ENCODE measurements at regions not wholly inside any gene's neighbourhood (a gene's known extent, or its start where the extent isn't known, plus 50 kb on each side); places are given as distances from the start of the nearest gene placed in this dataset.

DNA sequence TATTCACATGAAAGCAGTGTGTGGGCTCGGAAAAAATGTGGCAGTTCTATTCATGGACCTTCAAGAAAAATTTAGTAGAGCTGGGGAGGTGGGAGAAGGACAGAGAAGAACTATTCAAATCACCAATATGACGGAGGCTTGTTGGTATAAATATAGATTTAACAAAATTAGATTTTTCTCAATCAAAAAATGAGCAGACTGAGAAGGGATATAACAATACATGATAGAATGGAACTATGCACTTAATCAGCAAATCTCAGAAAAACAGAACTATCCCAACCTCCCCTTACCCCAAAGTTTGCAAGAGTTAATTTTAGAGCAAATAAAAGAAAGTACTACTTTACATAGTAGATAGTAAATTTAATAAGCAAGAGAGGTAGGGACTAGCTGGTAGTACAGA is 194.6 kb upstream of the BCL6 start:
- no peak for DNase-seq

- no peak for DNase-seq
These were observed 196.0 kb upstream of the BCL6 start for GRCh38 chr3:187941135-187941847.

DNA sequence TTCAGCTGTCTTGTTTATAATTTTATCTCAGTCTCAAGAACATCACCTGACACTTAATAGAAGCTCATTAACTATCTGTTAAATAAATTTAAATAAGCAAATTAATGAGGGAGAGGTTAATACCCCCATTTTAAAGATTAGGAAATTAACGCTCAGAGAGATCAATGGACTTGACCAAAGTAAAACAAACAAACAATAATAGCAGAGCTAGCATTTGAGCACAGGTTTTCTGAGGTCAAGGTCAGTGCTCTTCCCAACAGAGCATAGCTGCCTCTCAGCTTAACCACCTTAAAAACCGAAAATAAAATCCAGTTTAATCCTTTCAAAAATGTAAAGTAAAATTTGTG is 196.6 kb upstream of the BCL6 start:
- DNase-seq = no peak

DNA sequence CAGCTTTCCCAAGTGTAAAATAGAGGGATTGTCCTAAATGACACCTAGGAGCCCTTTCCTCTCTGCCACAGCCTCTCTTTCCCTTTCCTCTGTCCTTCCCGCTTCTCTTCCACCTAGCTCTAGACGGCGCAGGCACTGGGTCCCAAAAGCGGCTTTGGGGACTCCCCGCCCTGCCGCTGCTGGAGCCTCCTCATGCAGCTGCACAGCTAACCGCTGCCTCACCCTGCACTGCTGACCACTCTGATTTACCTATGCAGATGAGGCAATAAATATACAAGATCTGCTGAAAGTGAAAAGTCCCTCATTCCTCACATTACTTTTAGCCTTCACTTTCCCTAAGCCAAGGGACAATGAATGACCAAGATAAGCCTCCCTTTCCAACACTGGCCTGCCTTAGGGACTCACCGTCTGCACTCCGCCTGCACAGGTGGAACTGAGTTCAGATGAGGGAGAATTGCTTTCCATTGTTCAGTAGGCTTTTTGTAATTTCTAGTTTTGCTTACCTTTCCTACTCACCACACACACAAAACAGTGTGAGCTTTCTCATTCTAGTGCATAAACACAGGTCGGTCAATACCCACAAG is 197.5 kb upstream of the BCL6 start:
- DNase-seq = no peak

- DNase-seq = no peak
These were observed 198.6 kb upstream of the BCL6 start for GRCh38 chr3:187943677-187944389.

DNA sequence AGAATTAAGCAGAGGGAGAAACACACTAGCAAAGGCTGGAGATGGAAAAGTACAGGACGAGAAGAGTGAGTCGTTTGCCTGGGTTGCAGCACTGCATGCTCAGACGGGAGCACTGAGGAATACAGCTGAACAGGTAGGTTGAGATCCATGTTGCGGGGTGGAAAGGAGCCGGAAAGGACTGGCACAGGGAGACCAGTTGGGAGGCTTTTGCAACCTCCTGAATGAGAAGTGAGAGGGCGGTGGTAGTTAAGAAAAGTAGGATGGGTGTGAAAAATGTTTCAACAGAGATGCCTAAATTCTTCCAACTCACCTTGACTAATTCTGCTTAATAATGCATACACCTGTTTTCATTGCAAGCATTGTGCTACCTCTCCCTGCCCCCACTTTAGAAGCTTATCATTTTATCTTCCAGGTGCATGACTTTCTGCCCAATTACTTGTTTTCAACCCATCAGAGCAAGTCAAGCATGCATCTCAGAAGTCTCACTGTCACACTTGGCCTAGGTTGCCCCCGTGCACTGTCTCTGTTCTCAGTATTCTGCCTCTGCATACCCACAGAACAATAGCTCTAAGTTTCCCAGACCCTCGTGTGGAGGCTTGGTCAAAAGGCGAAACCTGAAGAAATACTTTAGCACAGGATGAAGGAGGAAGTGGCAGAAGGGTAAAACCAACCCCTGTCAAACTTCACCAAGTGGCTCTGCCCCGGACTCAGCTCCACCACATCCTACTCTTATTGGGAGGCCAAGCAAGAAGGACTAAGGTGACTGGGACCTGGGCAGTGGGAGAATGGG is 199.3 kb upstream of the BCL6 start:
- no peak for DNase-seq

DNA sequence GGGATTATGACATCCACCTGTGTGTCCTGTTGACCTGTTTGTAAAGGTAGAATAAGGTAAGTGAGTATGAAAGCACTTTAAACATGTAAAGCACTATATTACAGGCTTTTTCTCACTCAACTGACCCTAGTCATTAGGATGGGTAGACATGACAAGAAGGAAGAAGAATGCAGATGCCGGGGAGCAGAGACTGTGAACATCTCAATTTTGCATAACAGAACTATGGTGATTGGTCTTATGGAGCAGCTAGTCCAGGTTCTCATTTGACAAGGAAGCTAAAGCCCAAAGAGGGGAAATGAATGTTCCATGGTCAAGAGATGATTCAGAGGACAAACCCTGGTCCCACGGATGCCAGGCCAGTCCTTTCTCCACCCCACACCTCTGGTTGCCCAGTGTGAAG is 200.1 kb upstream of the BCL6 start:
- DNase-seq = no peak

DNA sequence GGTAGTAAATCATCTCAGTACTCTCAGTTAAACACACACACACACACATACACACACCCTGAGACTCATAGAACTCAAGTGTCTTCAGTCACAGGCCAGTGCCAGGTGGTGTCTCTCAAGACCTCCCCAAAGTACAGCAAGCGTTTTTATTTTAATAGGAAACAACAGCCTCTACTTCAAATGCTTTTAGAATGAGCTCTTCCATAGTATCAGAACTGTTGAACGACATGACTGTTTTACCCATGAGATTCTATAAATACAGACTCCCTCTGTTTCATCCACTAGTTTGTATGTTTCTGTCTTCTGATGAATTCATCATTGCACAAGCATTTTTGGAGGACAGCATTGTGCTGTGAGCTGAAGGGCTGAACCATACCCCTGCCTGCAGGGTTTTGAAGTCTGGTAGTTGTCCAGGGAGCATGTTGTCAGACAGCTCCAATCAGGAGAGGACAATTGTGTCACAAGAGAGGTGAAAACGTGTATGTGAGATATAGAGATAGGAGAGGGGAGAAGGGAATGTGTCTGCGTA is 201.0 kb upstream of the BCL6 start:
- DNase-seq = no peak

- no peak for DNase-seq
These were observed 201.7 kb upstream of the BCL6 start for GRCh38 chr3:187946981-187947380.

DNA sequence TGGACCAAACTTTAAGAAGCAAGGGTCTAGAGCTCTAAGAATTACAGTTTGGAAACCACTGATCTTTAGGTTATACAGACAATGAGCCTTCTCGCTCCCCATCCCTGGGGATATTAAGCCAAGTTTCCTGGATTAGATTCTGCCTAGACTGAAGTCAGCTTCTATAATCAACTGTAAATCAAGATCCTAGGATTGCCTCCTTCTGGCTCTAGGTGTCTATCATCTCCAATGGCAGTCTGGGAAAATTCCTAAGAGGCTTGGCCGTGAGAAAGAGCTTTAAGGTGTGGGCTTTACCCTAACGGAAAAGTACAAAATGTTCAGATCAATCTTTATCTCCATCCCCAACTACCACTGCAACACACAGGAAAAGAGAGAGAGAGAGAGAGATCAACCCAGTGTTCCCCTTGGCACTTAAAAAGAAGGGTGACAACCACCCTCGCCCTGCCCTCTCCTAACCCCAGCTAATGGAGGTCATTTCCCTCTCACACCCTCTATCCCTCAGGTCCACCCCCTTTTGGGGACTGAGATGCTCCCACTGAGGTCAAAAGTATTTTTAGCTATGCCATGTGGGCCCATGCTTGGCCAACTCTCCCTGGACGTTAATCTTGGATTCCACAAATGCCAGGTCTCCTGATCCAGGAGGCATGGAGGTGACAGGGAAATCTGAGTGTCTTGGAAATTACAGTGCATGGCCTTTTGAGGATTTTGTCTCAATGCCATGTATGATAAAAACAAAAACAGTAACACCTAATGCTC is 202.8 kb upstream of the BCL6 start:
- no peak for DNase-seq

GRCh38 chr3:187949093-187949820 is 204.0 kb upstream of the BCL6 start:
- DNase-seq = no peak

- no peak for DNase-seq
These were observed 203.3 kb upstream of the LPP start for GRCh38 chr3:187950671-187951070.

- peak; percentile 62 for DNase-seq
These were observed 202.3 kb upstream of the LPP start for GRCh38 chr3:187951452-187952190.

DNA sequence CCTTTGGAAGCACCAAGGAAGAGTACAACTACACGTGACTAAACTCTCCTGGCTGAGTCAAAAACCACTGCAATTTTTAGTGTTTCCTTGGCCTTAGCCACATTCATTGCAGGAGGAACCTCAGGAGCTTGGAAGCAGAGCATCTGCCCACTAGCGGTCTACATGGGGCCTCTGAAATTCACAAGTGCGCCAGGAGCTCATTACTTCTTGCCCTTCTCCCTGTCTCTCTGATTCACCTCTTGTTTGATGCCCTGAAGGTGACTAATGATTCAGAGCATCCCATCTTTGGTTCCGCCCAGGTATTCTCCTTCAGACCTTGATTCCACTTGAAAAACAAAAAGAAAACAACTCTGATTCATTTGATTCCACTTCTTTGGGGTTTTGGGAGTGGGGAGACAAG is 201.1 kb upstream of the LPP start:
- DNase-seq = no peak

- DNase-seq = no peak
These were observed 199.5 kb upstream of the LPP start for GRCh38 chr3:187954516-187954872.

GRCh38 chr3:187954873-187955586 is 198.9 kb upstream of the LPP start:
- peak; percentile 52 for DNase-seq

GRCh38 chr3:187955587-187955952 is 198.4 kb upstream of the LPP start:
- no peak for DNase-seq

- no peak for DNase-seq
These were observed 196.8 kb upstream of the LPP start for GRCh38 chr3:187957165-187957581.

DNA sequence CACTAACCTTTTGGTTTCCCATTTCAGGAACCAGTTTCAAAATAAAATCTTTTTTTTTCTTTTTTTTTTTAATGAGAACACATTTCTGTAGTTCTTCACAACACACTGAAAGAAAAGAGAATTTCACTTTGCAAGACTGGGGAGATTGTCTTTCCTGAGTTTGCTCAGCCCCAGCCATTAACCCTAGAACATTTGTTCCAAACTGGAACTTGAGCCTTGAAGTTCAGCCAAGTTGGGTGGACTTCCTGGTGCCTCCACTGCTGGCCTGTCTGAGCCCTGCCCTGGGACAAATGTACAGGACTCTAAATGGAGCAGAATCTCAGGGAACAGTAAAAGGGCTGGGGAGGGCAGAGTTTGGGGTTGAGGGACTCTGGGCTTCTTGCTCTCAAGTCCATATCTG is 196.4 kb upstream of the LPP start:
- DNase-seq = no peak

DNA sequence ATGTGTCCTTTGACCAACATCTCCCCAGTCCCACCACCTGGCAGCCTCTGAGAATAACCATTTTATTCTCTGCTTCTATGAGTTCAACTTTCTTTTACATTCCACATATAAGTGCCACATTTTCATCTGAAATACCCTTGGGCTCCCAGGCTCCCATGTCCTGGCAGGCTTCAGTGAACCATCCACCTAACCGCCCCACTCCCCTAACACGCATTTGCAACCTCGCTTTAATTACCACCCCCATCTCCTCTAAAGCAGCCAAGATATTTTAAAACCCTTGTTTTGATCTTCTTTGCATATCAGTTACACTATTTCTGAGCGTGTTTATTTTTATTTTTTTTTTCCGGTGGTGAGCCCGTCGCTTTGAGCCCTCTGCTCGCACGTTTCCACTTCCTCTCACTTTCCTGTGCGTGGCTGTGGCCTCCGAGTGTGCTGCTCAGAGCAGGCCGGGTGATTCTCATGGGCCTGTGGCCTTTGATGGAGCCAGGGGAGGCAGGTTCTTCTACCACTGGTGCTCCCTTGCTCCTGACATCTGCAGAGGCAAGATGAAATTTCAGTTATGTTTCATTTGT is 195.4 kb upstream of the LPP start:
- DNase-seq = no peak
